Right lobe of liver (tissue), 6 donors: ENCODE measurements at regions not wholly inside any gene's neighbourhood (a gene's known extent, or its start where the extent isn't known, plus 50 kb on each side); places are given as distances from the start of the nearest gene placed in this dataset.

Experiments
- ATAC-seq, 4 donors: fragments of 200-7000 bp; cut with Tn5 transposase; one replicate each; pipeline ENCODE4 v1.9.1; 2020; ENCODE audit warnings: mild to moderate bottlenecking in 4 of 4, moderate library complexity in 4 of 4
- DNase-seq, 3 donors: peaks; one replicate each; pipeline ENCODE4 v3.0.0-alpha.2; 2020
- H3K27ac ChIP-seq, 3 donors: fragments of 200-600 bp; one replicate each; pipeline ENCODE4 v1.8.0; 2022
- H3K27me3 ChIP-seq, 2 donors: fragments of 200-600 bp; one replicate each; pipeline ENCODE4 v1.8.0; 2022
- H3K36me3 ChIP-seq, 4 donors: fragments of 200-600 bp; sonication (generic) in 1 of 4; one replicate each; pipeline versions ENCODE4 v1.5.1 to v1.8.0; 2017 to 2022; ENCODE audit warnings: control low read depth in 1 of 4
- H3K4me1 ChIP-seq, 4 donors: fragments of 200-600 bp; sonication (generic) in 1 of 4; one replicate each; pipeline versions ENCODE4 v1.5.1 to v1.8.0; 2017 to 2022; ENCODE audit warnings: control low read depth in 1 of 4
- H3K4me3 ChIP-seq, 3 donors: fragments of 200-600 bp; one replicate each; pipeline ENCODE4 v1.8.0; 2022
- H3K9me3 ChIP-seq, 4 donors: fragments of 200-600 bp; sonication (generic) in 1 of 4; one replicate each; pipeline versions ENCODE4 v1.5.1 to v1.8.0; 2017 to 2022; ENCODE audit warnings: control low read depth in 1 of 4
- POLR2A ChIP-seq: fragments of 450-650 bp; IDR thresholded peaks from one replicate; pipeline ENCODE4 v1.6.1; 2017; ENCODE audit warnings: antibody characterized with exemption, mild to moderate bottlenecking
- WGBS: methylation state at CpG from one replicate; pipeline ENCODE4 v1.1.6; 2018; ENCODE audit warnings: low coverage, low lambda C conversion rate; ENCODE audit not compliant: insufficient coverage; ENCODE audit errors: missing lambda C conversion rate; 5-methylcytosine and 5-hydroxymethylcytosine counted together
- intact Hi-C, 2 donors: fragments of 100-400 bp; cut with DNase I; formaldehyde crosslinking; loops; one replicate each; pipeline versions ENCODE4 v1.11.2 to v1.14.1; 2022
- TF ChIP-seq, protein P1 (sequence below), 4 donors: fragments of 200-600 bp in 3 of 4; fragments of 450-650 bp in 1 of 4; IDR thresholded peaks; one replicate each; pipeline versions ENCODE4 v1.5.1 to v1.8.0; 2016 to 2022; ENCODE audit warnings: antibody characterized with exemption in 4 of 4, mild to moderate bottlenecking in 2 of 4
- donor health status: DM: no; HTN: yes; CAD: no.
- donor health status: DM: no; HTN: no; CAD: no.
- donor health status: DM: no; HTN: no; CAD: no.
- donor health status: DM: no; HTN: yes; CAD: no.
- donor health status: DM: no; HTN: yes; CAD: no.

DNA sequence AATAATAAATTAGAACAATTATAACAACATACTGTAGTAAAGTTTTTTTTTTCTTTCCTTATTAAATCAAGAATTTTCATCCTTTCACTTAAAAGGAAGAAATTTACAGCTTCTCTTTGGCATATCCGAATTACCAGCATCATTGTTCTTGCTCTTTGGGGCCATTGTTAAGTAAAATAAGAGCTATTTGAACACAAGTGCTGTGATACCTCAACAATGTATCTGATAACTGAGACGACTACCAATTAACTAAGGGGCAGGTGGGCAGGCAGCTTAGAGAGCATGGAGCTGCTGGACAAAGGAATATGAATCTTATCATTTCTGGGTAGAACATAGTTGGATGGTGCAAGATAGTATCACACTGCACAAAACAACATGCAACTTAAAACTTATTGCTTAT is 719.9 kb upstream of the TMPRSS15 start:
- no peak for TF ChIP-seq POLR2A
- TF ChIP-seq, protein P1, sequence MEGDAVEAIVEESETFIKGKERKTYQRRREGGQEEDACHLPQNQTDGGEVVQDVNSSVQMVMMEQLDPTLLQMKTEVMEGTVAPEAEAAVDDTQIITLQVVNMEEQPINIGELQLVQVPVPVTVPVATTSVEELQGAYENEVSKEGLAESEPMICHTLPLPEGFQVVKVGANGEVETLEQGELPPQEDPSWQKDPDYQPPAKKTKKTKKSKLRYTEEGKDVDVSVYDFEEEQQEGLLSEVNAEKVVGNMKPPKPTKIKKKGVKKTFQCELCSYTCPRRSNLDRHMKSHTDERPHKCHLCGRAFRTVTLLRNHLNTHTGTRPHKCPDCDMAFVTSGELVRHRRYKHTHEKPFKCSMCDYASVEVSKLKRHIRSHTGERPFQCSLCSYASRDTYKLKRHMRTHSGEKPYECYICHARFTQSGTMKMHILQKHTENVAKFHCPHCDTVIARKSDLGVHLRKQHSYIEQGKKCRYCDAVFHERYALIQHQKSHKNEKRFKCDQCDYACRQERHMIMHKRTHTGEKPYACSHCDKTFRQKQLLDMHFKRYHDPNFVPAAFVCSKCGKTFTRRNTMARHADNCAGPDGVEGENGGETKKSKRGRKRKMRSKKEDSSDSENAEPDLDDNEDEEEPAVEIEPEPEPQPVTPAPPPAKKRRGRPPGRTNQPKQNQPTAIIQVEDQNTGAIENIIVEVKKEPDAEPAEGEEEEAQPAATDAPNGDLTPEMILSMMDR (IDR thresholded peaks at IDR 0.05), result no peak
- H3K4me1 ChIP-seq, result no peaks in the 10 kb centered on the region
- no peak overlapping the region for H3K27ac ChIP-seq
- 33% methylated on average over 2 of the region's 2 CpGs for WGBS
- H3K4me3 ChIP-seq, result no peak overlapping the region
- H3K9me3 ChIP-seq, result no peaks in the 10 kb centered on the region
- DNase-seq, result no peak
- no peak for ATAC-seq
- H3K27me3 ChIP-seq, result no peaks in the 10 kb centered on the region
- intact Hi-C loops, result no loop called here
- no peaks in the 10 kb centered on the region for H3K36me3 ChIP-seq

- no peaks in the 10 kb centered on the region for H3K4me1 ChIP-seq
- no peak for ATAC-seq
Observed at GRCh38 chr21:19124691-19125090, 721.1 kb upstream of the TMPRSS15 start.

DNA sequence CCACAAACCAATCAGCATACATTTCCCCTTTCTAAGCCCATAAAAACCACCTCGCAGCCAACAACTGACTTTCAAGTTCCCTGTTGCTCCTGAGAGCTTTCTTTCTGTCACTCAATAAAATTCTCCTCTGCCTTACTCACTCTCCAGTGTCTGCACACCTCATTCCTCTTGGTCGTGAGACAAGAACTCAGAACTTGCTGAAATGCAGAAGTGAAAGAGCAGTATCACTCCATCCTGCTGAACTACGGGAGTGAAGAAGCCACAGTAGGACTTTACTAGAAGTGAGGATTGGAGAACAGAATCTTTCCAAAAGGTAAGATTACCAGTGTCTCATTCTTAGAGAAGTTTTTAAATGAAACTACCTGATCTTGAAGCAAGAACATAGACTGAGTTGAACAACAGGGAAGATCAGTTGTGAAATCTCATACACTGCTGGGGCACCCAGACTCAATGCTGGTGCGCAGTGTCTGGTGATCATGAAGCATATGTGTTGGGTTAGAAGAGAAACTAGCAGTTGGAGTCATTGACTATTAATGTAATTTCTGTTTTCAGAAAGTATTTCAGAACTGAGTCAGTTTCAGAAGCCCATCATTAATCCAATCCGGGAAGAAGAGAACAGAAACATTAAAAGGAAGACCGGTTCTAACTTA is 726.9 kb upstream of the TMPRSS15 start:
- Histone ChIP-seq H3K4me1 (no peaks in the 10 kb centered on the region), H3K9me3 (peaks cover 0 to 4% (median 0%) of the 10 kb centered on the region in 4 donors), H3K4me3 (no peak overlapping the region), H3K36me3 (no peaks in the 10 kb centered on the region), H3K27me3 (no peaks in the 10 kb centered on the region), H3K27ac (no peak overlapping the region)
- TF ChIP-seq, protein P1 (IDR thresholded peaks at IDR 0.05), result no peak
- TF ChIP-seq POLR2A, result no peak
- intact Hi-C loops, result no loop called here
- DNase-seq, result no peak
- no peak for ATAC-seq
- WGBS, result 34% methylated on average over 6 of the region's 6 CpGs

More at GRCh38 chr21:19124691-19125090, 721.1 kb upstream of the TMPRSS15 start:
- Histone ChIP-seq H3K4me3 (no peak overlapping the region), H3K36me3 (no peaks in the 10 kb centered on the region), H3K27me3 (no peaks in the 10 kb centered on the region), H3K9me3 (no peaks in the 10 kb centered on the region), H3K27ac (no peak overlapping the region)
- TF ChIP-seq, protein P1 (IDR thresholded peaks at IDR 0.05), result no peak
- no peak for TF ChIP-seq POLR2A
- no peak for DNase-seq
- intact Hi-C loops, result no loop called here

DNA sequence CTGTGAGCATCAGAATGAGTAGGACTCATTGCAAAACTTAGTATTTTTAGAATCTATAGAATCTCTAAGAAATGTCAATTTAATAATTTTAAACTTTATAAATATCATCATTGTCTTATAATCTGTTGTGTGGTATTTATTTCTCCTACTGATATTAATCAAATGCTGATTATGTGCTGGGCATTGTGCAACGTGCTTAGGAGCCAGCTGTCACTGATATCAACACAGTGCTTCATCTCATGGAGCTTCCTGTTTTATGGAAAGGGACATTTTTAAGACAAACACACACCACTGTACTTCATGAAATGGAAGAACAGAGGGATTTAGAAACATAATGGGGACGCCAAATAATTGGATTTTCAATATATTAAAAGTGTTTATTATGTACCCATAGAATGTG is 737.9 kb upstream of the TMPRSS15 start:
- ATAC-seq (no peak), DNase-seq (no peak)
- TF ChIP-seq, protein P1 (IDR thresholded peaks at IDR 0.05), result no peak
- no peak for TF ChIP-seq POLR2A
- no peaks in the 10 kb centered on the region for H3K27me3 ChIP-seq
- intact Hi-C loops, result no loop called here
- no peak overlapping the region for H3K4me3 ChIP-seq
- no peaks in the 10 kb centered on the region for H3K36me3 ChIP-seq
- no peak overlapping the region for H3K27ac ChIP-seq
- 26% methylated on average over 2 of the region's 2 CpGs for WGBS
- H3K9me3 ChIP-seq, result no peaks in the 10 kb centered on the region
- H3K4me1 ChIP-seq, result no peaks in the 10 kb centered on the region
